H9 (cell line): ENCODE measurements at regions not wholly inside any gene's neighbourhood (a gene's known extent, or its start where the extent isn't known, plus 50 kb on each side); places are given as distances from the start of the nearest gene placed in this dataset.

Experiments
- DNase-seq: peaks from one replicate; pipeline ENCODE4 v3.0.0-alpha.2; 2017
- H2AFZ ChIP-seq: one replicate; pipeline ENCODE4 v1.6.1; 2013; ENCODE audit warnings: mild to moderate bottlenecking, low read length, control low read depth, moderate library complexity
- H2AK5ac ChIP-seq: 2 replicates; pipeline ENCODE4 v1.6.1; 2013; ENCODE audit warnings: low read length, control low read depth, mixed read lengths; ENCODE audit not compliant: insufficient read length
- H2BK120ac ChIP-seq: one replicate; pipeline ENCODE4 v1.6.1; 2013; ENCODE audit warnings: low read depth, mild to moderate bottlenecking, low read length, control low read depth, inconsistent platforms; ENCODE audit not compliant: poor library complexity, severe bottlenecking
- H2BK12ac ChIP-seq: 2 replicates; pipeline ENCODE4 v1.6.1; 2013; ENCODE audit warnings: low read length, control low read depth, mixed read lengths, low read depth; ENCODE audit not compliant: insufficient read length
- H2BK15ac ChIP-seq: 2 replicates; pipeline ENCODE4 v1.6.1; 2013; ENCODE audit warnings: low read depth, low read length, control low read depth
- H2BK20ac ChIP-seq: one replicate; pipeline ENCODE4 v1.6.1; 2013; ENCODE audit warnings: low read depth, mild to moderate bottlenecking, low read length, control low read depth, inconsistent platforms; ENCODE audit not compliant: poor library complexity, severe bottlenecking
- H2BK5ac ChIP-seq: 2 replicates; pipeline ENCODE4 v1.6.1; 2013; ENCODE audit warnings: low read length, control low read depth, mixed read lengths; ENCODE audit not compliant: insufficient read length
- H3K14ac ChIP-seq: 2 replicates; pipeline ENCODE4 v1.6.1; 2013; ENCODE audit warnings: low read length, control low read depth; ENCODE audit not compliant: insufficient read depth
- H3K18ac ChIP-seq: 2 replicates; pipeline ENCODE4 v1.6.1; 2013; ENCODE audit warnings: low read depth, mild to moderate bottlenecking, mixed read lengths, low read length, control low read depth; ENCODE audit not compliant: insufficient read length
- H3K23ac ChIP-seq: 2 replicates; pipeline ENCODE4 v1.6.1; 2013; ENCODE audit warnings: low read length, control low read depth, mixed read lengths, low read depth; ENCODE audit not compliant: insufficient read length
- H3K23me2 ChIP-seq: 2 replicates; pipeline ENCODE4 v1.6.1; 2013; ENCODE audit warnings: low read depth, mild to moderate bottlenecking, mixed read lengths, low read length, control low read depth; ENCODE audit not compliant: insufficient read length, poor library complexity, severe bottlenecking
- H3K27ac ChIP-seq: 2 replicates; pipeline ENCODE4 v1.5.1; 2013; ENCODE audit warnings: low read length, control low read depth, mixed read lengths, low read depth; ENCODE audit not compliant: insufficient read length
- H3K27me3 ChIP-seq: 2 replicates; pipeline ENCODE4 v1.6.1; 2013; ENCODE audit warnings: low read length, control low read depth, inconsistent platforms; ENCODE audit not compliant: insufficient read depth
- H3K4ac ChIP-seq: 2 replicates; pipeline ENCODE4 v1.6.1; 2013; ENCODE audit warnings: low read depth, mild to moderate bottlenecking, control low read depth, inconsistent platforms, low read length, moderate library complexity
- H3K4me1 ChIP-seq: 2 replicates; pipeline ENCODE4 v1.6.1; 2013; ENCODE audit warnings: low read length, control low read depth, inconsistent platforms; ENCODE audit not compliant: insufficient read depth
- H3K4me2 ChIP-seq: 2 replicates; pipeline ENCODE4 v1.6.1; 2013; ENCODE audit warnings: low read length, control low read depth, mixed read lengths; ENCODE audit not compliant: insufficient read length, insufficient read depth
- H3K56ac ChIP-seq: 2 replicates; pipeline ENCODE4 v1.6.1; 2013; ENCODE audit warnings: low read depth, mild to moderate bottlenecking, mixed read lengths, low read length, control low read depth; ENCODE audit not compliant: insufficient read length
- H3K79me1 ChIP-seq: 2 replicates; pipeline ENCODE4 v1.6.1; 2013; ENCODE audit warnings: low read depth, mild to moderate bottlenecking, moderate library complexity, low read length, control low read depth, inconsistent platforms; ENCODE audit not compliant: insufficient read depth, poor library complexity, severe bottlenecking
- H3K79me2 ChIP-seq: 2 replicates; pipeline ENCODE4 v1.6.1; 2013; ENCODE audit warnings: low read length, control low read depth, inconsistent platforms; ENCODE audit not compliant: insufficient read depth
- H3K9ac ChIP-seq: 2 replicates; pipeline ENCODE4 v1.6.1; 2013; ENCODE audit warnings: low read length, control low read depth, mixed read lengths; ENCODE audit not compliant: insufficient read length; ENCODE audit errors: extremely low read depth
- H3K9me3 ChIP-seq: one replicate; pipeline ENCODE4 v1.6.1; 2013; ENCODE audit warnings: low read depth, low read length, inconsistent platforms; ENCODE audit not compliant: control insufficient read depth
- H3T11ph ChIP-seq: one replicate; pipeline ENCODE4 v1.6.1; 2013; ENCODE audit warnings: mild to moderate bottlenecking, low read length, control low read depth, inconsistent platforms
- H4K20me1 ChIP-seq: one replicate; pipeline ENCODE4 v1.6.1; 2013; ENCODE audit not compliant: control insufficient read depth, insufficient read length, insufficient read depth
- H4K5ac ChIP-seq: 2 replicates; pipeline ENCODE4 v1.6.1; 2013; ENCODE audit warnings: low read depth, mild to moderate bottlenecking, mixed read lengths, low read length, control low read depth; ENCODE audit not compliant: insufficient read length
- H4K8ac ChIP-seq: replicated peaks from 2 replicates; pipeline ENCODE4 v1.6.1; 2013; ENCODE audit warnings: low read length, control low read depth, mixed read lengths, low read depth; ENCODE audit not compliant: insufficient read length
- H4K91ac ChIP-seq: 2 replicates; pipeline ENCODE4 v1.6.1; 2013; ENCODE audit warnings: low read depth, mild to moderate bottlenecking, moderate library complexity, mixed read lengths, low read length, control low read depth; ENCODE audit not compliant: insufficient read length
- H3K27ac Mint-ChIP-seq, 3 experiments: 2 replicates in 2 of 3; 3 replicates in 1 of 3; pipeline ENCODE4 v1.8.0; 2020 to 2021; ENCODE audit warnings: mixed read lengths in 3 of 3, mild to moderate bottlenecking in 1 of 3, moderate library complexity in 1 of 3
- H3K27me3 Mint-ChIP-seq: 2 replicates; pipeline ENCODE4 v1.8.0; 2021; ENCODE audit warnings: low read depth, mild to moderate bottlenecking, moderate library complexity, mixed read lengths
- H3K36me3 Mint-ChIP-seq, 3 experiments: 2 replicates in 2 of 3; 3 replicates in 1 of 3; pipeline ENCODE4 v1.8.0; 2020 to 2021; ENCODE audit warnings: low read depth in 3 of 3, mixed read lengths in 3 of 3; ENCODE audit not compliant: insufficient read depth in 1 of 3
- H3K4me1 Mint-ChIP-seq, 2 experiments: 2 replicates each; pipeline ENCODE4 v1.8.0; 2020; ENCODE audit warnings: mixed read lengths in 2 of 2
- H3K4me3 Mint-ChIP-seq, 2 experiments: 2 replicates in 1 of 2; 3 replicates in 1 of 2; pipeline ENCODE4 v1.8.0; 2020 to 2021; ENCODE audit warnings: mild to moderate bottlenecking in 2 of 2, mixed read lengths in 2 of 2, moderate library complexity in 1 of 2
- H3K9me3 Mint-ChIP-seq, 2 experiments: 2 replicates in 1 of 2; 3 replicates in 1 of 2; pipeline ENCODE4 v1.8.0; 2020; ENCODE audit warnings: mild to moderate bottlenecking in 2 of 2, mixed read lengths in 2 of 2, moderate library complexity in 1 of 2
- CTCF ChIP-seq: fragments of 200-600 bp; sonication (generic); conservative IDR thresholded peaks from 3 replicates; pipeline ENCODE4 v1.8.0; 2021; ENCODE audit warnings: antibody characterized with exemption, mild to moderate bottlenecking
- WGBS: extraction: QIAGEN DNeasy Blood & Tissue Kit; methylation state at CpG from one replicate; pipeline ENCODE4 v1.1.7; 2013; ENCODE audit warnings: missing lambda C conversion rate, low lambda C conversion rate, mixed read lengths; ENCODE audit not compliant: insufficient read length; ENCODE audit errors: extremely low coverage; 5-methylcytosine and 5-hydroxymethylcytosine counted together

GRCh38 chr3:13158408-13158807 is 85.2 kb upstream of the IQSEC1 start:
- no peak overlapping the region for H3K4me2 ChIP-seq
- no peaks in the 10 kb centered on the region for H3K27me3 Mint-ChIP-seq
- no peak overlapping the region for H3K27ac ChIP-seq
- no peak overlapping the region for H2BK120ac ChIP-seq
- no peak for DNase-seq
- H3K9me3 Mint-ChIP-seq: peaks cover 4 to 20% of the 10 kb centered on the region in 2 experiments; a peak in 4 of 5 replicates
- no peaks in the 10 kb centered on the region for H3K23me2 ChIP-seq
- H3K4ac ChIP-seq: no peak overlapping the region
- no peak overlapping the region for H2BK20ac ChIP-seq
- no peaks in the 10 kb centered on the region for H4K20me1 ChIP-seq
- no peaks in the 10 kb centered on the region for H3K79me2 ChIP-seq
- peaks cover 45 to 53% of the 10 kb centered on the region in 2 experiments for H3K4me1 Mint-ChIP-seq
- H2AFZ ChIP-seq: no peak overlapping the region
- H3K27ac Mint-ChIP-seq: no peak overlapping the region
- H3K27me3 ChIP-seq: no peaks in the 10 kb centered on the region
- H3K14ac ChIP-seq: no peak overlapping the region
- TF ChIP-seq CTCF: no peak
- no peak overlapping the region for H2BK5ac ChIP-seq
- no peak overlapping the region for H2BK15ac ChIP-seq
- no peak overlapping the region for H4K91ac ChIP-seq
- no peak overlapping the region for H4K8ac ChIP-seq
- H3K4me1 ChIP-seq: peaks cover 7% of the 10 kb centered on the region; the same call in 1 of the 2 replicates
- no peak overlapping the region for H3K18ac ChIP-seq
- no peak overlapping the region for H4K5ac ChIP-seq
- H3K56ac ChIP-seq: no peak overlapping the region
- no peaks in the 10 kb centered on the region for H3K9me3 ChIP-seq
- no peak overlapping the region for H2BK12ac ChIP-seq
- no peak overlapping the region for H3T11ph ChIP-seq
- no CpG with 5 or more reads among the region's 7 CpGs for WGBS
- no peak overlapping the region for H3K23ac ChIP-seq
- no peak overlapping the region for H3K4me3 Mint-ChIP-seq
- H3K36me3 Mint-ChIP-seq: peaks cover 4 to 10% (median 10%) of the 10 kb centered on the region in 3 experiments
- no peak overlapping the region for H3K9ac ChIP-seq
- no peaks in the 10 kb centered on the region for H3K79me1 ChIP-seq
- H2AK5ac ChIP-seq: no peak overlapping the region
